Naive thymus-derived CD4-positive, alpha-beta T cell (primary cell): ENCODE measurements at regions not wholly inside any gene's neighbourhood (a gene's known extent, or its start where the extent isn't known, plus 50 kb on each side); places are given as distances from the start of the nearest gene placed in this dataset.

ENCODE experiments used
- ATAC-seq: fragments of 150-1000 bp; cut with Tn5 transposase; 2 replicates; pipeline ENCODE4 v1.10.0; 2021; ENCODE audit warnings: mild to moderate bottlenecking, moderate library complexity
- CTCF ChIA-PET: fragments of 350-600 bp; sonication (Branson Sonifier 250); formaldehyde crosslinking; loops from one replicate; lab custom pipeline; 2021; ENCODE audit warnings: antibody characterized with exemption; lab: Charles Lee
- POLR2A ChIA-PET: fragments of 350-600 bp; sonication (Branson Sonifier 250); formaldehyde crosslinking; loops from one replicate; lab custom pipeline; 2021; ENCODE audit warnings: antibody characterized with exemption, inconsistent platforms; lab: Charles Lee
- DNase-seq, 9 donors: peaks; one replicate each; pipeline versions ENCODE4 v3.0.0 to v3.0.0-alpha.2; 2020 to 2022; ENCODE audit warnings: mixed read lengths in 1 of 9
- H3K27ac ChIP-seq: one replicate; pipeline ENCODE4 v1.7.0; 2013; ENCODE audit warnings: mild to moderate bottlenecking, low read depth, low read length, moderate library complexity
- H3K27me3 ChIP-seq, 2 donors: one replicate each; pipeline ENCODE4 v1.7.0; 2013; ENCODE audit warnings: low read length in 2 of 2, mild to moderate bottlenecking in 2 of 2, moderate library complexity in 2 of 2; ENCODE audit not compliant: control insufficient read depth in 2 of 2, insufficient read depth in 2 of 2
- H3K36me3 ChIP-seq, 3 experiments: 1 replicate in 2 of 3; 2 replicates in 1 of 3; pipeline ENCODE4 v1.7.0; 2013; ENCODE audit warnings: low read length in 3 of 3, mild to moderate bottlenecking in 3 of 3, moderate library complexity in 1 of 3; ENCODE audit not compliant: insufficient read depth in 3 of 3, control insufficient read depth in 2 of 3
- H3K4me1 ChIP-seq, 2 donors: one replicate each; pipeline ENCODE4 v1.7.0; 2013; ENCODE audit warnings: low read length in 2 of 2, mild to moderate bottlenecking in 2 of 2, moderate library complexity in 1 of 2; ENCODE audit not compliant: control insufficient read depth in 2 of 2, insufficient read depth in 2 of 2
- H3K4me3 ChIP-seq: 2 replicates; pipeline ENCODE4 v1.7.0; 2013; ENCODE audit warnings: mild to moderate bottlenecking, low read length
- H3K9me3 ChIP-seq, 3 experiments: 1 replicate in 2 of 3; 2 replicates in 1 of 3; pipeline ENCODE4 v1.7.0; 2013; ENCODE audit warnings: low read length in 3 of 3; ENCODE audit not compliant: control insufficient read depth in 2 of 3
- H3K27ac Mint-ChIP-seq, 9 donors: one replicate each; pipeline ENCODE4 v1.8.0; 2020 to 2022; ENCODE audit warnings: mixed read lengths in 9 of 9, mild to moderate bottlenecking in 8 of 9, moderate library complexity in 5 of 9, inconsistent platforms in 2 of 9
- H3K27me3 Mint-ChIP-seq, 5 donors: one replicate each; pipeline ENCODE4 v1.8.0; 2021 to 2022; ENCODE audit warnings: mixed read lengths in 5 of 5, mild to moderate bottlenecking in 1 of 5
- H3K36me3 Mint-ChIP-seq, 5 donors: one replicate each; pipeline ENCODE4 v1.8.0; 2020 to 2022; ENCODE audit warnings: mixed read lengths in 5 of 5, mild to moderate bottlenecking in 3 of 5, inconsistent platforms in 1 of 5
- H3K4me1 Mint-ChIP-seq, 7 donors: one replicate each; pipeline ENCODE4 v1.8.0; 2020 to 2022; ENCODE audit warnings: mixed read lengths in 7 of 7, mild to moderate bottlenecking in 3 of 7, inconsistent platforms in 1 of 7
- H3K4me3 Mint-ChIP-seq, 10 donors: one replicate each; pipeline ENCODE4 v1.8.0; 2020 to 2022; ENCODE audit warnings: mild to moderate bottlenecking in 10 of 10, mixed read lengths in 10 of 10, moderate library complexity in 6 of 10, inconsistent platforms in 2 of 10
- H3K9me3 Mint-ChIP-seq, 11 donors: one replicate each; pipeline ENCODE4 v1.8.0; 2020 to 2022; ENCODE audit warnings: mixed read lengths in 11 of 11, mild to moderate bottlenecking in 4 of 11, inconsistent platforms in 1 of 11, moderate library complexity in 1 of 11
- intact Hi-C, 2 donors: fragments of 100-400 bp; cut with micrococcal nuclease; formaldehyde crosslinking; loops; one replicate each; pipeline ENCODE4 v1.15.1; 2023

DNA sequence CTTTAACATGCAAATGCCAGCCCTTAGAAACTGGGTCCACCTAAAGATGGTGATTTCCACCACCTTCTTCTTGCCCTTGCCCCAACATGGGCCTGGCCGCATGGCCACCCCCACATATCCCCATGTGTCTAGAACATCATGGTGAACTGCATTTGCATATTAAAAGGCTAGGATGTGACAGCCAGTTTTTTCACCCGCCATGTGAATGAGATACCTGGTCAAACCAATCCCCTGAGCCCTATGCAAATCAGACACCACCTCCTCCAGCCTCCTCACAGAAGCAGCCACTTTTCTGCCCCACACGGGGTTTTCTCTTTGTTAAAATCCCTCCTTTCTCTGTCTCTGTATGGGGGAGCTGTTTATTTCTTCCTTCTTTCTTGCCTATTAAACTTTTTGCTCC lies 1322.5 kb downstream of the FSCB start:
- intact Hi-C loops, result no loop called here
- CTCF ChIA-PET, result no interaction called here
- H3K36me3 Mint-ChIP-seq, result no peaks in the 10 kb centered on the region
- Histone ChIP-seq H3K27me3 (no peaks in the 10 kb centered on the region), H3K9me3 (peaks cover 0 to 3% (median 0%) of the 10 kb centered on the region in 3 experiments), H3K27ac (no peak overlapping the region), H3K36me3 (no peaks in the 10 kb centered on the region), H3K4me1 (no peaks in the 10 kb centered on the region), H3K4me3 (no peak overlapping the region)
- no peaks in the 10 kb centered on the region for H3K27me3 Mint-ChIP-seq
- H3K4me3 Mint-ChIP-seq, result no peak overlapping the region
- peaks cover 0 to 26% (median 7%) of the 10 kb centered on the region in 11 donors for H3K9me3 Mint-ChIP-seq
- DNase-seq (no peak), ATAC-seq (no peak)
- no peak overlapping the region for H3K27ac Mint-ChIP-seq
- H3K4me1 Mint-ChIP-seq, result no peaks in the 10 kb centered on the region
- POLR2A ChIA-PET, result no interaction called here

DNA sequence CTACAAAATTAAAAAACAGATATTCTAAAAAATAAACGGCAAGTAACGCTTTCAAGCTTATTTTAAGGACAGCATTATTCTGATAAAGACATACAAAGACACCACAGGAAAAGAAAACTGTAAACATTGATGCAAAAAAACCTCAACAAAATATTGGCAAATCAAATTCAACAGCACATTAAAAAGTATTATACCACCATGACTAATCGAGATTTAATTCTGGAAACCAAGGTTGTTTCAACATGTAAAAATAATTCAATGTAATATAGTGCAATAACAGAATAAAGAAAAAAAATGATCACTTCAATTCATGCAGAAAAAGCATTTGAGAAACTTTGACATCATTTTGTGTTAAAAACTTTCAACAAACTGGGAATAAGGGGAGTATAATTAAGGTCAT lies 1323.2 kb downstream of the FSCB start:
- intact Hi-C loops, result no loop called here
- no peak overlapping the region for H3K4me3 Mint-ChIP-seq
- no peaks in the 10 kb centered on the region for H3K27me3 ChIP-seq
- ChIA-PET POLR2A (no interaction called here), CTCF (no interaction called here)
- H3K36me3 ChIP-seq, result no peaks in the 10 kb centered on the region
- no peak for ATAC-seq
- no peaks in the 10 kb centered on the region for H3K4me1 ChIP-seq
- peaks cover 0 to 3% (median 0%) of the 10 kb centered on the region in 3 experiments for H3K9me3 ChIP-seq
- DNase-seq, result no peak
- no peak overlapping the region for H3K4me3 ChIP-seq
- no peak overlapping the region for H3K27ac Mint-ChIP-seq
- H3K4me1 Mint-ChIP-seq, result no peaks in the 10 kb centered on the region
- H3K9me3 Mint-ChIP-seq, result peaks cover 0 to 21% (median 6%) of the 10 kb centered on the region in 11 donors
- no peak overlapping the region for H3K27ac ChIP-seq
- no peaks in the 10 kb centered on the region for H3K36me3 Mint-ChIP-seq
- H3K27me3 Mint-ChIP-seq, result no peaks in the 10 kb centered on the region

DNA sequence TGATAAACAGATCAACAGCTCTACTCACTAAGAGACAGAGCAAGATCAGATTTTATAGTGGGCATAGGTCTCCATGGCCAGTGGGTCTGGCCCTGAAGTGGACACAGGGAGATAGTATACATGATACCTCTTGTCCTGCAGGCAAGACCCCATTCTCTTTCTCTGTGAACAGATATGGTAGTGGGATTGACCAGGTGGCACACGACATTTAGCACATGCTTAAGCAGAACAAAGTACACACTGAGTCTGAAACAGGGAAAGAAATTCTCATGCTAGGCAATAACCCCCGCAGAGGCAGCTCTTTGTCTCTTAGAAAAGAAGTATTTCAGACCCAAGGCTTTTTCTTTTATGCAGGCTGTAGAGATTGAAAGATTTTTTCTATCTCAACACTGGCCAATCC lies 1331.2 kb downstream of the FSCB start:
- Mint-ChIP-seq H3K27me3 (no peaks in the 10 kb centered on the region), H3K27ac (no peak overlapping the region), H3K9me3 (peaks cover 0 to 15% (median 2%) of the 10 kb centered on the region in 11 donors), H3K4me1 (no peaks in the 10 kb centered on the region), H3K4me3 (no peak overlapping the region), H3K36me3 (no peaks in the 10 kb centered on the region)
- ATAC-seq, result no peak
- Histone ChIP-seq H3K4me1 (no peaks in the 10 kb centered on the region), H3K27ac (no peak overlapping the region), H3K4me3 (no peak overlapping the region), H3K9me3 (no peaks in the 10 kb centered on the region), H3K36me3 (no peaks in the 10 kb centered on the region), H3K27me3 (no peaks in the 10 kb centered on the region)
- DNase-seq, result no peak
- CTCF ChIA-PET, result no interaction called here
- intact Hi-C loops, result no loop called here
- POLR2A ChIA-PET, result no interaction called here

DNA sequence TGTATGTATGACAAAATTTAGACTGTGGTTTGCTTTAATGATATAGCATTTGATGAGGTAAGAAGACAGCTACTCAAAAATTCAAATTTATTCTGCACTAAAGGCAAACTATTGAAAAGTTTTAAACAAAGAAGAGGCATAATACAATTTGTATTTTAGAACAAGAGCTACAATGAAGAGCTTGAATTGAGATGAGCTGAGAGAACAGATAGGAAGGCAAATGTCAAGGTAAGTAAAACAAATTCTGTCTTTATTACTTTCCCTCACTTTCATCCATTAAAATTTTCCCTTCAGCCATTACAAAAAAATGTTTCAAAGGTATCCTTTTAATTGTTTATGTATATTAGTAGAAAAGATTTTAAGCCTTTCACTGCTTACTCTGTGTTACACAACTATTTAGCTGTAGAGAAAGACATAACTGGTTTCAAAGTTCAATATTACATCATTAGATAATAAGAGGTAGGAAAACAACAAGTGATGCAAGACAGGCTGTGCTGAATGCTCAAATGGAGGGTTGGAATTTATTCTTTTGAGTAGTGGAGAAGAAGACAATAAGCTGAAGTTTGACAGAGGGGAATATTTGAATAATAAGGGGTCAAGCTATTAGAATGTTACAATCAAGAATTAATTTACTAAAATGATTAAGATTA lies 1334.1 kb downstream of the FSCB start:
- ATAC-seq (no peak), DNase-seq (no peak)
- no peak overlapping the region for H3K4me3 Mint-ChIP-seq
- POLR2A ChIA-PET, result no interaction called here
- Histone ChIP-seq H3K27me3 (no peaks in the 10 kb centered on the region), H3K4me1 (no peaks in the 10 kb centered on the region), H3K4me3 (no peak overlapping the region), H3K36me3 (no peaks in the 10 kb centered on the region), H3K9me3 (no peaks in the 10 kb centered on the region), H3K27ac (no peak overlapping the region)
- H3K27ac Mint-ChIP-seq, result no peak overlapping the region
- no peaks in the 10 kb centered on the region for H3K27me3 Mint-ChIP-seq
- peaks cover 0 to 9% (median 1%) of the 10 kb centered on the region in 11 donors for H3K9me3 Mint-ChIP-seq
- no peaks in the 10 kb centered on the region for H3K36me3 Mint-ChIP-seq
- CTCF ChIA-PET, result no interaction called here
- intact Hi-C loops, result no loop called here
- H3K4me1 Mint-ChIP-seq, result no peaks in the 10 kb centered on the region

DNA sequence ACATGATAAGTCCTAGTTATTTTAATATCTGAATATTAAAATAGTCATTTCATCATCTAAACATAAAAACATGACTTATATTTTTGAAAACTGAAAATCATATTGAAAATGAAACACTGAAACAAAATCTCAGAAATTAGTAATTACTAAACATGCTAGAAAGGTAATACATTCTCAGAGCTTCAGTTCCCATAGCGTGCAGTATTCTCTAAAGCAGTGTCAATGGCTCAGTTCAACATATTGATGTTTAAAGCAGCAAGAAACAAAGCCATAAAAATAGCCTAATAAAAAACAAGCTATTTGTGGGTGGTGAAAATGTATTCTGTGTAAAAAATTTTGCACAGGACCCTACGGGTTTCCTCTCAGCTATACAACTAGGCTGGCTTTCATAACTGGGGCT lies 1337.4 kb downstream of the FSCB start:
- peaks cover 0 to 9% (median 1%) of the 10 kb centered on the region in 11 donors for H3K9me3 Mint-ChIP-seq
- H3K36me3 ChIP-seq, result no peaks in the 10 kb centered on the region
- H3K36me3 Mint-ChIP-seq, result no peaks in the 10 kb centered on the region
- H3K4me3 ChIP-seq, result no peak overlapping the region
- ChIA-PET POLR2A (no interaction called here), CTCF (no interaction called here)
- H3K27ac ChIP-seq, result no peak overlapping the region
- H3K9me3 ChIP-seq, result no peaks in the 10 kb centered on the region
- H3K4me1 Mint-ChIP-seq, result no peaks in the 10 kb centered on the region
- H3K27me3 Mint-ChIP-seq, result no peaks in the 10 kb centered on the region
- ATAC-seq, result no peak
- H3K27me3 ChIP-seq, result no peaks in the 10 kb centered on the region
- no peaks in the 10 kb centered on the region for H3K4me1 ChIP-seq
- intact Hi-C loops, result no loop called here
- H3K27ac Mint-ChIP-seq, result no peak overlapping the region
- DNase-seq, result no peak
- no peak overlapping the region for H3K4me3 Mint-ChIP-seq

DNA sequence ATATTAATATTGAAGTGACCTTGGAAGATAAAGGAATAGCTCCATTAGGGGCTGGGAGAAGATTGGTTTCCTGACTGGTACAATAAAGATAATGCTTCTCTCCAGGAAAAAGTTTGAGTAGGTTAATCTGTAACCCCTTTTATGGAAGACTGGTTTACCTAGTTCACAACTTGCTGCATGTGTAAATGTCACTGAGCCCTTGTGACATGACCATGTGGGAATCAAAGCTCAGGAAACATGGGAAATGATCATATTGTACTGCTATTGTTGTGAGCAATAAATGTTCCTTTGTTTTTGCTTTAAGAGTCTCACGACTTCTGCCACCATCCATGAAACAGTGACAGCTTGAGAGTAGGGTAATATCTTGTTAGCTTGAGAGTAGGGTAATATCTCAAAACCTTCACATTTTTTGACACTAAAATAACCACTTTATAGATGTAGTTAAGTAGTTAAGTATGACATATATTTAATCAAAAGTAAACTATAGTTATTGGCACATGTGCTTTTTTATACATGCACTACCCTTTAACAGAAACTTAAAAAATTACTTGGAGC lies 1338.6 kb downstream of the FSCB start:
- no peak for ATAC-seq
- H3K4me1 Mint-ChIP-seq, result no peaks in the 10 kb centered on the region

DNA sequence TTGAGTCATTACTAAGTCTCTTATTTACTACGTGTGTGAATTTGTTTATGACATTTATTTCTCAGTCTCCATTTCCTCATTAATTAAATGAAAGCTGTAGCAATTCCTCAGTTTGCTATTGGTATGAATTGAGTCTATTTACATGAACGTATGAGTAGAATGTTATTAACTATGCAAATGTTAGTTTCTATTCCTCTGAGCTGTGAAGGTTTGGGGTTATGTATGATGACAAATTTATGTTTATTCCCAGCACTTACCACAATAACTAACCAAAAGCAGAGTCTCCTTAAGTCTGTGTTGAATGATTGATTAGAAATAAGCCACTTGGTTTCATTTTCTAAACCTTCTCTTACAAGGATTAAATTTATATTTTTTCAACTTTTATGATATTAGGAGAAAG lies 1340.9 kb downstream of the FSCB start:
- ATAC-seq (no peak), DNase-seq (no peak)
- no peak overlapping the region for H3K4me3 Mint-ChIP-seq
- ChIA-PET CTCF (no interaction called here), POLR2A (no interaction called here)
- H3K27me3 ChIP-seq, result no peaks in the 10 kb centered on the region
- H3K4me1 ChIP-seq, result no peaks in the 10 kb centered on the region
- intact Hi-C loops, result no loop called here
- H3K9me3 Mint-ChIP-seq, result peaks cover 0 to 16% (median 3%) of the 10 kb centered on the region in 11 donors
- H3K27ac ChIP-seq, result no peak overlapping the region
- no peaks in the 10 kb centered on the region for H3K27me3 Mint-ChIP-seq
- no peak overlapping the region for H3K4me3 ChIP-seq
- H3K36me3 ChIP-seq, result no peaks in the 10 kb centered on the region
- no peaks in the 10 kb centered on the region for H3K36me3 Mint-ChIP-seq
- H3K4me1 Mint-ChIP-seq, result no peaks in the 10 kb centered on the region
- H3K27ac Mint-ChIP-seq, result no peak overlapping the region
- H3K9me3 ChIP-seq, result no peaks in the 10 kb centered on the region

More for the DNA sequence above, 1338.6 kb downstream of the FSCB start:
- Mint-ChIP-seq H3K4me3 (no peak overlapping the region), H3K27me3 (no peaks in the 10 kb centered on the region), H3K36me3 (no peaks in the 10 kb centered on the region), H3K9me3 (peaks cover 0 to 14% (median 3%) of the 10 kb centered on the region in 11 donors), H3K27ac (no peak overlapping the region)
- Histone ChIP-seq H3K36me3 (no peaks in the 10 kb centered on the region), H3K27ac (no peak overlapping the region), H3K4me1 (no peaks in the 10 kb centered on the region), H3K27me3 (no peaks in the 10 kb centered on the region), H3K9me3 (no peaks in the 10 kb centered on the region), H3K4me3 (no peak overlapping the region)
- CTCF ChIA-PET, result no interaction called here
- POLR2A ChIA-PET, result no interaction called here
- intact Hi-C loops, result no loop called here
- no peak for DNase-seq
